ENCODE measurements at regions not wholly inside any gene's neighbourhood (a gene's known extent, or its start where the extent isn't known, plus 50 kb on each side); places are given as distances from the start of the nearest gene placed in this dataset.

- no peaks in the 10 kb centered on the region for H3K36me3 ChIP-seq
- TF ChIP-seq POLR2AphosphoS5 (IDR thresholded peaks at IDR 0.05) = no peak
- no peak for TF ChIP-seq CTCF (IDR thresholded peaks at IDR 0.05)
- TF ChIP-seq POLR2A (IDR thresholded peaks at IDR 0.05) = no peak
- no peaks in the 10 kb centered on the region for H3K27me3 ChIP-seq
- H3K27ac ChIP-seq = no peak overlapping the region
- no peaks in the 10 kb centered on the region for H3K9me3 ChIP-seq
- H3K4me3 ChIP-seq = no peak overlapping the region
- intact Hi-C loops (cut with DNase I; ENCODE audit: low total_unique reads) = no loop called here
- DNase-seq (ENCODE audit: low spot score in 2 of 2) = no peak
- no peaks in the 10 kb centered on the region for H3K4me1 ChIP-seq
Measured at GRCh38 chr1:102174259-102174863, 177.6 kb upstream of the OLFM3 start.

- Histone ChIP-seq H3K27me3 (no peaks in the 10 kb centered on the region), H3K4me1 (no peaks in the 10 kb centered on the region), H3K36me3 (no peaks in the 10 kb centered on the region), H3K4me3 (no peak overlapping the region), H3K27ac (no peak overlapping the region), H3K9me3 (no peaks in the 10 kb centered on the region)
- intact Hi-C loops (cut with DNase I; ENCODE audit: low total_unique reads) = no loop called here
- no peak for TF ChIP-seq CTCF (IDR thresholded peaks at IDR 0.05)
- no peak for TF ChIP-seq POLR2AphosphoS5 (IDR thresholded peaks at IDR 0.05)
- no peak for TF ChIP-seq POLR2A (IDR thresholded peaks at IDR 0.05)
- DNase-seq (ENCODE audit: low spot score in 2 of 2) = no peak
Measured at GRCh38 chr1:102172200-102172599, 175.5 kb upstream of the OLFM3 start.

GRCh38 chr1:102163799-102164198, 167.1 kb upstream of the OLFM3 start:
- no peak overlapping the region for H3K4me3 ChIP-seq
- TF ChIP-seq CTCF (IDR thresholded peaks at IDR 0.05) = no peak
- no peak for TF ChIP-seq POLR2AphosphoS5 (IDR thresholded peaks at IDR 0.05)
- no peak for TF ChIP-seq POLR2A (IDR thresholded peaks at IDR 0.05)
- no peak overlapping the region for H3K27ac ChIP-seq
- H3K9me3 ChIP-seq = no peaks in the 10 kb centered on the region
- intact Hi-C loops (cut with DNase I; ENCODE audit: low total_unique reads) = no loop called here
- no peaks in the 10 kb centered on the region for H3K4me1 ChIP-seq
- H3K27me3 ChIP-seq = no peaks in the 10 kb centered on the region
- no peaks in the 10 kb centered on the region for H3K36me3 ChIP-seq
- DNase-seq (ENCODE audit: low spot score in 2 of 2) = no peak

- Histone ChIP-seq H3K27me3 (no peaks in the 10 kb centered on the region), H3K9me3 (no peaks in the 10 kb centered on the region), H3K36me3 (no peaks in the 10 kb centered on the region), H3K27ac (no peak overlapping the region), H3K4me1 (no peaks in the 10 kb centered on the region), H3K4me3 (no peak overlapping the region)
- intact Hi-C loops (cut with DNase I; ENCODE audit: low total_unique reads) = no loop called here
- TF ChIP-seq POLR2A (IDR thresholded peaks at IDR 0.05) = no peak
- TF ChIP-seq CTCF (IDR thresholded peaks at IDR 0.05) = no peak
- no peak for TF ChIP-seq POLR2AphosphoS5 (IDR thresholded peaks at IDR 0.05)
- no peak for DNase-seq (ENCODE audit: low spot score in 2 of 2)
Measured at GRCh38 chr1:102151242-102151641, 154.5 kb upstream of the OLFM3 start.

GRCh38 chr1:102120910-102121309, 124.2 kb upstream of the OLFM3 start:
- no peak for DNase-seq (ENCODE audit: low spot score in 2 of 2)
- no peaks in the 10 kb centered on the region for H3K27me3 ChIP-seq
- H3K36me3 ChIP-seq = no peaks in the 10 kb centered on the region
- H3K4me3 ChIP-seq = no peak overlapping the region
- TF ChIP-seq POLR2A (IDR thresholded peaks at IDR 0.05) = no peak
- TF ChIP-seq POLR2AphosphoS5 (IDR thresholded peaks at IDR 0.05) = no peak
- no peak for TF ChIP-seq CTCF (IDR thresholded peaks at IDR 0.05)
- no peak overlapping the region for H3K27ac ChIP-seq
- H3K9me3 ChIP-seq = no peaks in the 10 kb centered on the region
- intact Hi-C loops (cut with DNase I; ENCODE audit: low total_unique reads) = no loop called here
- no peaks in the 10 kb centered on the region for H3K4me1 ChIP-seq

Measured in breast epithelium (tissue), 4 donors.